HG03558 (cell line): ENCODE measurements at regions not wholly inside any gene's neighbourhood (a gene's known extent, or its start where the extent isn't known, plus 50 kb on each side); places are given as distances from the start of the nearest gene placed in this dataset.
"Not testable (repeated sequence)": the region's sequence is repeated elsewhere in the genome, so short reads cannot be mapped to it uniquely, and the experiment has no call there.

Experiments
- ATAC-seq: cut with Tn5 transposase; IDR thresholded peaks from one replicate; pipeline ENCODE4 v1.9.1; 2021; ENCODE audit warnings: moderate number of reproducible peaks; ENCODE audit not compliant: unreplicated experiment; ENCODE audit errors: extremely low read depth

- ATAC-seq: no peak
These were observed 147.6 kb downstream of the KBTBD8 start for GRCh38 chr3:67145738-67146137.

- ATAC-seq: no peak
These were observed 156.3 kb downstream of the KBTBD8 start for GRCh38 chr3:67154429-67154828.

GRCh38 chr3:67167481-67167880 lies 169.4 kb downstream of the KBTBD8 start:
- ATAC-seq: no peak

- no peak for ATAC-seq
These were observed 173.7 kb downstream of the KBTBD8 start for GRCh38 chr3:67171841-67172240.

- ATAC-seq: not testable (repeated sequence)
These were observed 175.0 kb downstream of the KBTBD8 start for GRCh38 chr3:67173130-67173529.

GRCh38 chr3:67176396-67176795 lies 178.3 kb downstream of the KBTBD8 start:
- no peak for ATAC-seq

GRCh38 chr3:67192466-67192865 lies 194.4 kb downstream of the KBTBD8 start:
- ATAC-seq: no peak

GRCh38 chr3:67196677-67197076 lies 198.6 kb downstream of the KBTBD8 start:
- no peak for ATAC-seq

- no peak for ATAC-seq
These were observed 200.3 kb downstream of the KBTBD8 start for GRCh38 chr3:67198374-67198773.

- no peak for ATAC-seq
These were observed 202.5 kb downstream of the KBTBD8 start for GRCh38 chr3:67200618-67201017.

- ATAC-seq: no peak
These were observed 202.9 kb downstream of the KBTBD8 start for GRCh38 chr3:67201026-67201425.

- no peak for ATAC-seq
These were observed 203.9 kb downstream of the KBTBD8 start for GRCh38 chr3:67202053-67202452.

GRCh38 chr3:67204951-67205350 lies 206.8 kb downstream of the KBTBD8 start:
- no peak for ATAC-seq

GRCh38 chr3:67215690-67216089 lies 217.6 kb downstream of the KBTBD8 start:
- ATAC-seq: no peak

- ATAC-seq: no peak
These were observed 228.9 kb downstream of the KBTBD8 start for GRCh38 chr3:67227030-67227429.

GRCh38 chr3:67228136-67228535 lies 230.0 kb downstream of the KBTBD8 start:
- no peak for ATAC-seq

- no peak for ATAC-seq
These were observed 234.5 kb downstream of the KBTBD8 start for GRCh38 chr3:67232642-67233041.

GRCh38 chr3:67239353-67239752 lies 241.2 kb downstream of the KBTBD8 start:
- no peak for ATAC-seq

GRCh38 chr3:67241084-67241483 lies 243.0 kb downstream of the KBTBD8 start:
- no peak for ATAC-seq

- ATAC-seq: no peak
These were observed 246.0 kb downstream of the KBTBD8 start for GRCh38 chr3:67244130-67244529.

- no peak for ATAC-seq
These were observed 247.4 kb downstream of the KBTBD8 start for GRCh38 chr3:67245545-67245944.

GRCh38 chr3:67248726-67249125 lies 250.6 kb downstream of the KBTBD8 start:
- no peak for ATAC-seq

GRCh38 chr3:67252906-67253305 lies 254.8 kb downstream of the KBTBD8 start:
- not testable (repeated sequence) for ATAC-seq
